K562 (cell line): ENCODE measurements at regions not wholly inside any gene's neighbourhood (a gene's known extent, or its start where the extent isn't known, plus 50 kb on each side); places are given as distances from the start of the nearest gene placed in this dataset.

Experiments used
- ATAC-seq: fragments of 200-7000 bp; cut with Tn5 transposase; 3 replicates; pipeline ENCODE4 v1.9.1; 2020; ENCODE audit warnings: moderate library complexity
- BruUV-seq: library from RNA; stranded (reverse); fragments of 400-500 nt; replicated peaks from 2 replicates; lab custom pipeline; 2021; lab: Mats Ljungman, UMichigan
- CTCF ChIA-PET: fragments of 300-600 bp; formaldehyde crosslinking; extraction: SDS; loops from one replicate; lab custom pipeline; 2021; ENCODE audit warnings: low intra/inter-chr PET ratio; lab: Yijun Ruan, JAX
- POLR2A ChIA-PET: fragments of 300-600, 350-650 bp; sonication (Branson Sonifier 250); formaldehyde crosslinking; extraction: SDS; loops from one replicate; lab custom pipeline; 2021; ENCODE audit warnings: antibody characterized with exemption, inconsistent platforms; lab: Yijun Ruan, JAX
- DNase-seq, 4 experiments: peaks; one replicate each; pipeline versions ENCODE4 v3.0.0 to v3.0.0-alpha.2; 2011 to 2018; ENCODE audit warnings: low spot score in 3 of 4, mixed read lengths in 3 of 4; ENCODE audit errors: extremely low read depth in 1 of 4
- FAIRE-seq: peaks from 2 replicates; lab custom pipeline; 2011; peaks lifted over from hg19 to GRCh38; lab: Jason Lieb, UNC
- H2AFZ ChIP-seq: 2 replicates; pipeline ENCODE4 v1.6.0; 2011; ENCODE audit warnings: low read depth, low read length, control low read depth, inconsistent platforms
- H3K27ac ChIP-seq: fragments of 200-600 bp; 3 replicates; pipeline ENCODE4 v1.8.0; 2011; ENCODE audit warnings: low read depth, mild to moderate bottlenecking, control low read depth, inconsistent platforms, low read length, moderate library complexity, mixed read lengths; ENCODE audit errors: extremely low read depth
- H3K27me3 ChIP-seq, 2 experiments: fragments of 300-600 bp in 1 of 2; 2 replicates in 1 of 2; 3 replicates in 1 of 2; pipeline versions ENCODE4 v1.6.0 to v1.8.0; 2011; ENCODE audit warnings: inconsistent platforms in 2 of 2, low read length in 2 of 2, mild to moderate bottlenecking in 1 of 2, mixed read lengths in 1 of 2, moderate library complexity in 1 of 2; ENCODE audit not compliant: control insufficient read depth in 2 of 2, insufficient read depth in 2 of 2
- H3K36me3 ChIP-seq: fragments of 300-600 bp; 3 replicates; pipeline ENCODE4 v1.8.0; 2011; ENCODE audit warnings: mild to moderate bottlenecking, low read length, inconsistent platforms; ENCODE audit not compliant: control insufficient read depth, insufficient read depth
- H3K4me1 ChIP-seq, 2 experiments: fragments of 200-600 bp in 1 of 2; replicated peaks in 1 of 2; 2 replicates in 1 of 2; 3 replicates in 1 of 2; pipeline versions ENCODE4 v1.5.1 to v1.8.0; 2011; ENCODE audit warnings: inconsistent platforms in 2 of 2, low read length in 2 of 2, mild to moderate bottlenecking in 1 of 2, mixed read lengths in 1 of 2, moderate library complexity in 1 of 2; ENCODE audit not compliant: control insufficient read depth in 2 of 2, insufficient read depth in 2 of 2
- H3K4me2 ChIP-seq: 2 replicates; pipeline ENCODE4 v1.6.1; 2011; ENCODE audit warnings: low read length, control low read depth, inconsistent platforms, mixed read lengths; ENCODE audit not compliant: insufficient read depth
- H3K4me3 ChIP-seq: fragments of 200-600 bp; sonication (generic), shearing (Covaris generic); 2 replicates; pipeline ENCODE4 v1.5.1; 2016; ENCODE audit warnings: control low read depth, inconsistent platforms
- H3K79me2 ChIP-seq: fragments of 200-600 bp; 3 replicates; pipeline ENCODE4 v1.8.0; 2011; ENCODE audit warnings: low read length, inconsistent platforms; ENCODE audit not compliant: control insufficient read depth, insufficient read depth
- H3K9ac ChIP-seq, 2 experiments: 2 replicates each; pipeline versions ENCODE4 v1.6.0 to v1.6.1; 2011; ENCODE audit warnings: low read depth in 2 of 2, low read length in 2 of 2, control low read depth in 1 of 2, inconsistent platforms in 1 of 2, mild to moderate bottlenecking in 1 of 2, mixed read lengths in 1 of 2; ENCODE audit not compliant: insufficient read depth in 1 of 2
- H3K9me1 ChIP-seq: one replicate; pipeline ENCODE4 v1.6.0; 2011; ENCODE audit warnings: inconsistent platforms, mild to moderate bottlenecking, low read length, moderate library complexity; ENCODE audit not compliant: control insufficient read depth, insufficient read depth
- H3K9me3 ChIP-seq: replicated peaks from 2 replicates; pipeline ENCODE4 v1.5.1; 2011; ENCODE audit warnings: low read depth, low read length, inconsistent platforms; ENCODE audit not compliant: control insufficient read depth, insufficient read depth
- H4K20me1 ChIP-seq: replicated peaks from 2 replicates; pipeline ENCODE4 v1.6.1; 2011; ENCODE audit warnings: low read length, inconsistent platforms, mixed read lengths; ENCODE audit not compliant: control insufficient read depth, insufficient read depth
- ELF1 ChIP-seq: fragments of 200-800 bp; sonication (Bioruptor generic); IDR thresholded peaks from 2 replicates; pipeline ENCODE4 v1.6.1; 2016; ENCODE audit warnings: missing genetic modification characterization, missing compliant biosample characterization
- GABPB2 ChIP-seq: fragments of 250-450 bp; sonication (Bioruptor Pico); conservative IDR thresholded peaks from 2 replicates; pipeline ENCODE4 v1.5.1; 2021; ENCODE audit warnings: mild to moderate bottlenecking
- HNRNPH1 ChIP-seq: fragments of 200-400 bp; formaldehyde crosslinking; optimal IDR thresholded peaks from 2 replicates; pipeline ENCODE3; 2017; ENCODE audit warnings: low read depth, mild to moderate bottlenecking, low read length, moderate library complexity
- HSF4 ChIP-seq: fragments of 250-450 bp; sonication (Bioruptor Pico); IDR thresholded peaks from 2 replicates; pipeline ENCODE4 v2.1.2; 2022; ENCODE audit warnings: mild to moderate bottlenecking, moderate library complexity, borderline replicate concordance
- MCM7 ChIP-seq, 2 experiments: fragments of 450-650 bp; IDR thresholded peaks; 2 replicates each; pipeline ENCODE4 v1.6.1; 2016 to 2018
- NCOA6 ChIP-seq: fragments of 450-650 bp; IDR thresholded peaks from 2 replicates; pipeline ENCODE4 v1.6.1; 2017; ENCODE audit warnings: mild to moderate bottlenecking
- NFE2 ChIP-seq: IDR thresholded peaks from 2 replicates; pipeline ENCODE4 v1.6.1; 2014; ENCODE audit warnings: antibody characterized with exemption, low read depth
- POLR2G ChIP-seq: fragments of 200-400 bp; formaldehyde crosslinking; IDR thresholded peaks from 2 replicates; pipeline ENCODE4 v1.6.1; 2017; ENCODE audit warnings: low read depth, mild to moderate bottlenecking, antibody characterized with exemption, low read length, moderate library complexity
- POU5F1 ChIP-seq: fragments of 150-350 bp; IDR thresholded peaks from 2 replicates; pipeline ENCODE4 v1.6.1; 2014; ENCODE audit warnings: borderline replicate concordance, low read length, low read depth, mild to moderate bottlenecking; ENCODE audit not compliant: partially characterized antibody
- RBM22 ChIP-seq: fragments of 200-400 bp; formaldehyde crosslinking; IDR thresholded peaks from 2 replicates; pipeline ENCODE4 v1.6.1; 2018; ENCODE audit warnings: low read length, low read depth; ENCODE audit not compliant: poor library complexity, severe bottlenecking
- SMAD2 ChIP-seq: fragments of 150-350 bp; IDR thresholded peaks from 2 replicates; pipeline ENCODE4 v1.6.1; 2014; ENCODE audit warnings: low read depth, mild to moderate bottlenecking, low read length
- SMARCC2 ChIP-seq: fragments of 450-650 bp; IDR thresholded peaks from 2 replicates; pipeline ENCODE4 v1.6.1; 2017; ENCODE audit warnings: antibody characterized with exemption, moderate library complexity, mild to moderate bottlenecking, low read depth
- TOE1 ChIP-seq, 2 experiments: fragments of 450-650 bp in 1 of 2; sonication (generic) in 1 of 2; formaldehyde crosslinking in 1 of 2; IDR thresholded peaks; 2 replicates each; pipeline versions ENCODE4 v1.7.1 to v1.8.0; 2016 to 2022; ENCODE audit warnings: borderline replicate concordance in 2 of 2, mild to moderate bottlenecking in 2 of 2, antibody characterized with exemption in 1 of 2, inconsistent platforms in 1 of 2, low read depth in 1 of 2, missing genetic modification reagents in 1 of 2, moderate library complexity in 1 of 2
- XRCC5 ChIP-seq: fragments of 200-400 bp; formaldehyde crosslinking; IDR thresholded peaks from 2 replicates; pipeline ENCODE4 v1.6.1; 2017; ENCODE audit warnings: low read depth, mild to moderate bottlenecking, low read length
- ZFPM2 ChIP-seq: fragments of 250-450 bp; sonication (Bioruptor Pico); IDR thresholded peaks from 2 replicates; pipeline ENCODE4 v1.5.1; 2022; ENCODE audit warnings: mild to moderate bottlenecking
- ZKSCAN3 ChIP-seq: fragments of 250-450 bp; sonication (Bioruptor Pico); IDR thresholded peaks from 2 replicates; pipeline ENCODE4 v1.4.0; 2020
- ZNF175 ChIP-seq: fragments of 200-800 bp; sonication (Bioruptor generic); IDR thresholded peaks from 2 replicates; pipeline ENCODE4 v1.6.1; 2016; ENCODE audit warnings: low read depth, mild to moderate bottlenecking, missing genetic modification characterization, missing compliant biosample characterization
- ZNF347 ChIP-seq: fragments of 450-650 bp; formaldehyde crosslinking; IDR thresholded peaks from 2 replicates; pipeline ENCODE4 v1.4.0; 2020; ENCODE audit warnings: low read depth, mild to moderate bottlenecking, moderate library complexity
- ZNF639 ChIP-seq, 2 experiments: fragments of 200-800 bp in 1 of 2; sonication (Bioruptor generic) in 1 of 2; sonication (generic) in 1 of 2; formaldehyde crosslinking in 1 of 2; IDR thresholded peaks in 1 of 2; conservative IDR thresholded peaks in 1 of 2; 2 replicates each; pipeline versions ENCODE4 v1.5.0 to v1.6.1; 2016 to 2020; ENCODE audit warnings: missing compliant biosample characterization in 1 of 2, missing genetic modification characterization in 1 of 2, missing genetic modification reagents in 1 of 2
- WGBS: fragments of 100-300 bp; shearing (Covaris generic); methylation state at CpG from one replicate; pipeline ENCODE4 v1.1.6; 2016; ENCODE audit warnings: low coverage, mixed read lengths; ENCODE audit not compliant: insufficient coverage; ENCODE audit errors: missing lambda C conversion rate; 5-methylcytosine and 5-hydroxymethylcytosine counted together
- in situ Hi-C: fragments of 300-500 bp; cut with MboI; formaldehyde crosslinking; loops from 4 replicates; pipeline ENCODE4 v1.15.0; 2018; ENCODE audit warnings: inconsistent platforms, mixed read lengths
- intact Hi-C: fragments of 100-400 bp; cut with micrococcal nuclease; formaldehyde crosslinking; loops from 2 replicates; pipeline ENCODE4 v1.14.2; 2022
- TF ChIP-seq, protein P1 (sequence below): fragments of 150-350 bp; conservative IDR thresholded peaks from 2 replicates; pipeline ENCODE4 v1.6.1; 2014; ENCODE audit warnings: low read length

GRCh38 chr4:187235456-187236170 is 512.0 kb upstream of the FAT1 start:
- FAIRE-seq (no peak), DNase-seq (no peak), ATAC-seq (no peak)
- Histone ChIP-seq H3K9ac (no peak overlapping the region), H3K27me3 (no peaks in the 10 kb centered on the region), H3K9me3 (no peaks in the 10 kb centered on the region), H3K4me3 (no peak overlapping the region), H3K27ac (no peak overlapping the region), H4K20me1 (no peaks in the 10 kb centered on the region), H3K4me2 (no peak overlapping the region), H3K36me3 (no peaks in the 10 kb centered on the region), H3K79me2 (no peaks in the 10 kb centered on the region), H3K9me1 (no peaks in the 10 kb centered on the region)
- BruUV-seq: no TSS peak
- CTCF ChIA-PET: no interaction called here
- under 1% methylated on average over 16 of the region's 16 CpGs for WGBS
- in situ Hi-C loops: no loop called here
- POLR2A ChIA-PET: no interaction called here
- intact Hi-C loops: no loop called here
- TF ChIP-seq XRCC5 (no peak), HNRNPH1 (no peak), NCOA6 (no peak), NFE2 (no peak), MCM7 (IDR thresholded peaks at IDR 0.05) (no peak), GABPB2 (no peak), TOE1 (IDR thresholded peaks at IDR 0.05; ENCODE audit: borderline replicate concordance) (no peak), TOE1 (CRISPR knock-in tag; IDR thresholded peaks at IDR 0.05; ENCODE audit: borderline replicate concordance, low read depth) (no peak), ELF1 (no peak), ZFPM2 (no peak), HSF4 (CRISPR knock-in tag) (no peak), SMAD2 (no peak), ZKSCAN3 (no peak), ZNF175 (CRISPR knock-in tag) (no peak), ZNF347 (CRISPR knock-in tag) (no peak), SMARCC2 (no peak), RBM22 (no peak), ZNF639 (CRISPR knock-in tag; conservative IDR thresholded peaks at IDR 0.05 in 1 of 2, IDR thresholded peaks at IDR 0.05 in 1 of 2) (no peak), POLR2G (no peak), POU5F1 (no peak)
- TF ChIP-seq, protein P1, sequence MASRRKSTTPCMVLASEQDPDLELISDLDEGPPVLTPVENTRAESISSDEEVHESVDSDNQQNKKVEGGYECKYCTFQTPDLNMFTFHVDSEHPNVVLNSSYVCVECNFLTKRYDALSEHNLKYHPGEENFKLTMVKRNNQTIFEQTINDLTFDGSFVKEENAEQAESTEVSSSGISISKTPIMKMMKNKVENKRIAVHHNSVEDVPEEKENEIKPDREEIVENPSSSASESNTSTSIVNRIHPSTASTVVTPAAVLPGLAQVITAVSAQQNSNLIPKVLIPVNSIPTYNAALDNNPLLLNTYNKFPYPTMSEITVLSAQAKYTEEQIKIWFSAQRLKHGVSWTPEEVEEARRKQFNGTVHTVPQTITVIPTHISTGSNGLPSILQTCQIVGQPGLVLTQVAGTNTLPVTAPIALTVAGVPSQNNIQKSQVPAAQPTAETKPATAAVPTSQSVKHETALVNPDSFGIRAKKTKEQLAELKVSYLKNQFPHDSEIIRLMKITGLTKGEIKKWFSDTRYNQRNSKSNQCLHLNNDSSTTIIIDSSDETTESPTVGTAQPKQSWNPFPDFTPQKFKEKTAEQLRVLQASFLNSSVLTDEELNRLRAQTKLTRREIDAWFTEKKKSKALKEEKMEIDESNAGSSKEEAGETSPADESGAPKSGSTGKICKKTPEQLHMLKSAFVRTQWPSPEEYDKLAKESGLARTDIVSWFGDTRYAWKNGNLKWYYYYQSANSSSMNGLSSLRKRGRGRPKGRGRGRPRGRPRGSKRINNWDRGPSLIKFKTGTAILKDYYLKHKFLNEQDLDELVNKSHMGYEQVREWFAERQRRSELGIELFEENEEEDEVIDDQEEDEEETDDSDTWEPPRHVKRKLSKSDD: no peak
- TF ChIP-seq, all 486 proteins: peak for 0
- Histone ChIP-seq H2AFZ (no peak overlapping the region), H3K4me1 (no peaks in the 10 kb centered on the region)
